PC-9 (cell line): ENCODE measurements at regions not wholly inside any gene's neighbourhood (a gene's known extent, or its start where the extent isn't known, plus 50 kb on each side); places are given as distances from the start of the nearest gene placed in this dataset.

Experiments
- CTCF ChIP-seq: fragments of 200-600 bp; sonication (generic); conservative IDR thresholded peaks from 2 replicates; pipeline ENCODE4 v1.6.1; 2017; ENCODE audit warnings: mixed run types, antibody characterized with exemption, mild to moderate bottlenecking, moderate library complexity
- EZH2 ChIP-seq: fragments of 200-600 bp; sonication (generic); IDR thresholded peaks from 2 replicates; pipeline ENCODE4 v1.8.0; 2017; ENCODE audit warnings: antibody characterized with exemption, low read depth

GRCh38 chr3:163048881-163049280 lies 1552.3 kb downstream of the OTOL1 start:
- TF ChIP-seq CTCF (no peak), EZH2 (no peak)
